H1 (cell line): ENCODE measurements at regions not wholly inside any gene's neighbourhood (a gene's known extent, or its start where the extent isn't known, plus 50 kb on each side); places are given as distances from the start of the nearest gene placed in this dataset.

ENCODE experiments used
- CTCF ChIA-PET: fragments of 300-600 bp; sonication (Branson Sonifier 250); formaldehyde crosslinking; loops from one replicate; lab custom pipeline; 2021; ENCODE audit not compliant: partially characterized antibody; lab: Charles Lee
- POLR2A ChIA-PET: fragments of 300-600 bp; sonication (Branson Sonifier 250); formaldehyde crosslinking; loops from one replicate; lab custom pipeline; 2021; ENCODE audit warnings: inconsistent platforms; ENCODE audit not compliant: partially characterized antibody; lab: Charles Lee
- DNase-seq, 2 experiments: peaks; one replicate each; pipeline versions ENCODE4 v3.0.0 to v3.0.0-alpha.2; 2010 to 2022; ENCODE audit warnings: low spot score in 2 of 2, low read depth in 1 of 2, mixed read lengths in 1 of 2
- FAIRE-seq: peaks from 2 replicates; lab custom pipeline; 2011; peaks lifted over from hg19 to GRCh38; lab: Jason Lieb, UNC
- H2AFZ ChIP-seq: 2 replicates; pipeline ENCODE4 v1.8.1; 2012; ENCODE audit warnings: low read length, inconsistent platforms
- H2AK5ac ChIP-seq: 2 replicates; pipeline ENCODE4 v1.6.1; 2013; ENCODE audit warnings: low read depth, low read length
- H2BK120ac ChIP-seq: replicated peaks from 2 replicates; pipeline ENCODE3; 2013; ENCODE audit warnings: low read depth, low read length, inconsistent platforms
- H2BK12ac ChIP-seq: 2 replicates; pipeline ENCODE4 v1.6.1; 2013; ENCODE audit warnings: low read depth, low read length
- H2BK15ac ChIP-seq: 2 replicates; pipeline ENCODE4 v1.6.1; 2013; ENCODE audit warnings: low read length
- H2BK20ac ChIP-seq: 2 replicates; pipeline ENCODE4 v1.6.1; 2013; ENCODE audit warnings: low read length
- H2BK5ac ChIP-seq: 2 replicates; pipeline ENCODE4 v1.6.1; 2013; ENCODE audit warnings: low read depth, low read length
- H3K14ac ChIP-seq: 2 replicates; pipeline ENCODE4 v1.6.1; 2013; ENCODE audit warnings: inconsistent platforms; ENCODE audit not compliant: insufficient read length
- H3K18ac ChIP-seq: 2 replicates; pipeline ENCODE4 v1.6.1; 2013; ENCODE audit warnings: low read length; ENCODE audit errors: extremely low read depth
- H3K23ac ChIP-seq: 2 replicates; pipeline ENCODE4 v1.6.1; 2013; ENCODE audit warnings: inconsistent platforms; ENCODE audit not compliant: insufficient read length
- H3K23me2 ChIP-seq: 2 replicates; pipeline ENCODE4 v1.6.1; 2013; ENCODE audit warnings: low read depth, low read length
- H3K27ac ChIP-seq: 2 replicates; pipeline ENCODE4 v1.6.1; 2011; ENCODE audit warnings: low read depth, low read length, inconsistent platforms
- H3K27me3 ChIP-seq, 4 experiments: replicated peaks in 1 of 4; 1 replicate in 1 of 4; 2 replicates in 3 of 4; pipeline versions ENCODE4 v1.6.1 to v1.8.1; 2011 to 2013; ENCODE audit warnings: low read length in 3 of 4, mild to moderate bottlenecking in 3 of 4, inconsistent platforms in 2 of 4, mixed read lengths in 2 of 4, moderate library complexity in 1 of 4; ENCODE audit not compliant: control insufficient read depth in 3 of 4, insufficient read depth in 3 of 4; ENCODE audit errors: extremely low read depth in 1 of 4
- H3K36me3 ChIP-seq, 4 experiments: 2 replicates each; pipeline versions ENCODE4 v1.6.1 to v1.8.1; 2011 to 2013; ENCODE audit warnings: mild to moderate bottlenecking in 4 of 4, low read length in 3 of 4, moderate library complexity in 2 of 4, control low read depth in 1 of 4, inconsistent platforms in 1 of 4; ENCODE audit not compliant: insufficient read depth in 4 of 4, control insufficient read depth in 2 of 4
- H3K4ac ChIP-seq: replicated peaks from 2 replicates; pipeline ENCODE3; 2013; ENCODE audit warnings: low read length, low read depth, mixed read lengths, inconsistent platforms; ENCODE audit not compliant: insufficient read length
- H3K4me1 ChIP-seq, 4 experiments: replicated peaks in 1 of 4; 1 replicate in 1 of 4; 2 replicates in 3 of 4; pipeline versions ENCODE4 v1.6.1 to v1.8.1; 2011 to 2013; ENCODE audit warnings: low read length in 3 of 4, inconsistent platforms in 2 of 4, mixed read lengths in 1 of 4; ENCODE audit not compliant: insufficient read depth in 4 of 4, control insufficient read depth in 3 of 4
- H3K4me2 ChIP-seq, 2 experiments: 2 replicates each; pipeline versions ENCODE4 v1.6.1 to v1.8.1; 2011 to 2013; ENCODE audit warnings: low read depth in 2 of 2, low read length in 2 of 2, control low read depth in 1 of 2, inconsistent platforms in 1 of 2, mild to moderate bottlenecking in 1 of 2; ENCODE audit not compliant: insufficient read depth in 1 of 2
- H3K4me3 ChIP-seq, 4 experiments: fragments of 200-600, 300-600 bp in 1 of 4; sonication (generic), shearing (Covaris generic), sonication (Bioruptor Twin) in 1 of 4; 2 replicates each; pipeline versions ENCODE4 v1.5.1 to v1.8.1; 2011 to 2016; ENCODE audit warnings: low read length in 4 of 4, low read depth in 3 of 4, control low read depth in 2 of 4, inconsistent platforms in 2 of 4, mild to moderate bottlenecking in 2 of 4, mixed read lengths in 1 of 4, moderate library complexity in 1 of 4; ENCODE audit not compliant: insufficient read depth in 2 of 4; ENCODE audit errors: extremely low read depth in 1 of 4
- H3K56ac ChIP-seq: replicated peaks from 2 replicates; pipeline ENCODE3; 2013; ENCODE audit warnings: low read depth, mild to moderate bottlenecking, mixed read lengths, low read length, inconsistent platforms; ENCODE audit not compliant: insufficient read length
- H3K79me1 ChIP-seq: 2 replicates; pipeline ENCODE4 v1.6.1; 2013; ENCODE audit warnings: low read depth, low read length, control low read depth
- H3K79me2 ChIP-seq, 2 experiments: 2 replicates each; pipeline versions ENCODE4 v1.6.1 to v1.8.1; 2012 to 2013; ENCODE audit warnings: low read length in 2 of 2, mild to moderate bottlenecking in 2 of 2, inconsistent platforms in 1 of 2; ENCODE audit not compliant: insufficient read depth in 2 of 2, control insufficient read depth in 1 of 2
- H3K9ac ChIP-seq, 4 experiments: replicated peaks in 1 of 4; 1 replicate in 1 of 4; 2 replicates in 3 of 4; pipeline versions ENCODE4 v1.6.1 to v1.8.1; 2011 to 2013; ENCODE audit warnings: low read depth in 3 of 4, low read length in 3 of 4, control low read depth in 2 of 4, mild to moderate bottlenecking in 2 of 4, moderate library complexity in 2 of 4, inconsistent platforms in 1 of 4; ENCODE audit errors: extremely low read depth in 1 of 4
- H3K9me3 ChIP-seq, 2 experiments: 2 replicates each; pipeline versions ENCODE4 v1.6.1 to v1.8.1; 2012 to 2013; ENCODE audit warnings: mild to moderate bottlenecking in 2 of 2, moderate library complexity in 2 of 2, control low read depth in 1 of 2, inconsistent platforms in 1 of 2, low read depth in 1 of 2, low read length in 1 of 2, mixed read lengths in 1 of 2; ENCODE audit not compliant: insufficient read depth in 2 of 2
- H4K20me1 ChIP-seq, 2 experiments: replicated peaks in 1 of 2; 2 replicates each; pipeline versions ENCODE3 to v1.8.1; 2011 to 2013; ENCODE audit warnings: inconsistent platforms in 2 of 2, low read length in 2 of 2, mild to moderate bottlenecking in 1 of 2; ENCODE audit not compliant: insufficient read depth in 2 of 2, control insufficient read depth in 1 of 2
- H4K5ac ChIP-seq: 2 replicates; pipeline ENCODE4 v1.6.1; 2013; ENCODE audit warnings: low read length, low read depth, mixed read lengths, inconsistent platforms; ENCODE audit not compliant: insufficient read length
- H4K8ac ChIP-seq: 2 replicates; pipeline ENCODE4 v1.8.0; 2013; ENCODE audit warnings: mild to moderate bottlenecking, moderate library complexity, low read length, inconsistent platforms; ENCODE audit not compliant: insufficient read depth; ENCODE audit errors: extremely low read depth
- H4K91ac ChIP-seq: replicated peaks from 2 replicates; pipeline ENCODE3; 2013; ENCODE audit warnings: low read length, mixed read lengths, inconsistent platforms; ENCODE audit not compliant: insufficient read length
- ATF2 ChIP-seq: IDR thresholded peaks from 2 replicates; pipeline ENCODE4 v1.6.1; 2012; ENCODE audit warnings: low read length, inconsistent platforms
- ATF3 ChIP-seq: IDR thresholded peaks from 2 replicates; pipeline ENCODE4 v1.6.1; 2011; ENCODE audit warnings: low read depth, mild to moderate bottlenecking, low read length; ENCODE audit not compliant: insufficient read depth
- BACH1 ChIP-seq: IDR thresholded peaks from 2 replicates; pipeline ENCODE4 v1.6.1; 2012; ENCODE audit warnings: low read length, improper control_type of control experiment
- CEBPB ChIP-seq: IDR thresholded peaks from 2 replicates; pipeline ENCODE4 v1.6.1; 2012; ENCODE audit warnings: low read depth, low read length
- CREB1 ChIP-seq: IDR thresholded peaks from 2 replicates; pipeline ENCODE4 v1.6.1; 2012; ENCODE audit warnings: inconsistent platforms
- CTBP2 ChIP-seq: IDR thresholded peaks from 2 replicates; pipeline ENCODE4 v1.7.0; 2011; ENCODE audit warnings: borderline replicate concordance, mild to moderate bottlenecking, moderate library complexity, mixed read lengths, low read length; ENCODE audit not compliant: insufficient read depth, insufficient read length
- FOSL1 ChIP-seq: IDR thresholded peaks from 2 replicates; pipeline ENCODE4 v1.6.1; 2011; ENCODE audit warnings: mild to moderate bottlenecking, low read depth, low read length, moderate library complexity; ENCODE audit not compliant: insufficient read depth
- JUND ChIP-seq: IDR thresholded peaks from 2 replicates; pipeline ENCODE4 v1.6.1; 2011; ENCODE audit warnings: mild to moderate bottlenecking, improper control_type of control experiment, low read length
- KDM1A ChIP-seq: fragments of 200-600, 300-600 bp; sonication (generic); IDR thresholded peaks from 2 replicates; pipeline ENCODE4 v1.7.1; 2016; ENCODE audit warnings: mild to moderate bottlenecking, low read length, borderline replicate concordance
- KDM4A ChIP-seq: IDR thresholded peaks from one replicate; pipeline ENCODE4 v1.7.1; 2012; ENCODE audit warnings: low read depth, mild to moderate bottlenecking, moderate library complexity, low read length, inconsistent platforms; ENCODE audit not compliant: severe bottlenecking
- PHF8 ChIP-seq: fragments of 200-600 bp; sonication (generic); conservative IDR thresholded peaks from 2 replicates; pipeline ENCODE4 v1.7.1; 2012; ENCODE audit warnings: low read depth, mild to moderate bottlenecking, inconsistent platforms, low read length, moderate library complexity
- SIRT6 ChIP-seq: IDR thresholded peaks from one replicate; pipeline ENCODE4 v1.7.1; 2012; ENCODE audit warnings: low read length, inconsistent platforms
- SP4 ChIP-seq: IDR thresholded peaks from 2 replicates; pipeline ENCODE4 v1.6.1; 2012; ENCODE audit warnings: low read length, inconsistent platforms
- SRF ChIP-seq: IDR thresholded peaks from 2 replicates; pipeline ENCODE4 v1.6.1; 2011; ENCODE audit warnings: mild to moderate bottlenecking, low read depth, low read length, moderate library complexity
- WGBS, 2 experiments: shearing (Covaris generic) in 1 of 2; methylation state at CpG; one replicate each; pipeline versions ENCODE4 v1.1.6 to v1.1.7; 2013 to 2015; ENCODE audit warnings: low lambda C conversion rate in 2 of 2, mixed read lengths in 2 of 2, inconsistent platforms in 1 of 2, low coverage in 1 of 2, missing lambda C conversion rate in 1 of 2; ENCODE audit not compliant: insufficient replicate concordance in 2 of 2, insufficient coverage in 1 of 2, insufficient read length in 1 of 2; ENCODE audit errors: extremely low coverage in 1 of 2, missing lambda C conversion rate in 1 of 2; 5-methylcytosine and 5-hydroxymethylcytosine counted together

- WGBS, 2 experiments, result 91% methylated on average over 4 of the region's 4 CpGs; no CpG with 5 or more reads in 1 of the 2 experiments
- H2BK12ac ChIP-seq, result no peak overlapping the region
- no peaks in the 10 kb centered on the region for H3K79me2 ChIP-seq
- ChIA-PET CTCF (interaction anchor here (1.4 to 1.5 kb wide), 3 partner anchors 10 to 39 kb away, joined by 3 to 6 read pairs (median 5); no protein-coding TSS in a partner anchor), POLR2A (no interaction called here)
- no peaks in the 10 kb centered on the region for H3K4me1 ChIP-seq
- H3K56ac ChIP-seq, result no peak overlapping the region
- no peak overlapping the region for H3K23ac ChIP-seq
- H3K14ac ChIP-seq, result no peak overlapping the region
- no peak overlapping the region for H3K4me2 ChIP-seq
- DNase-seq, result no peak
- H4K91ac ChIP-seq, result no peak overlapping the region
- no peak overlapping the region for H2BK120ac ChIP-seq
- no peak overlapping the region for H4K8ac ChIP-seq
- H2BK20ac ChIP-seq, result no peak overlapping the region
- no peaks in the 10 kb centered on the region for H3K36me3 ChIP-seq
- H3K79me1 ChIP-seq, result no peaks in the 10 kb centered on the region
- no peak overlapping the region for H3K4ac ChIP-seq
- no peaks in the 10 kb centered on the region for H3K27me3 ChIP-seq
- no peak overlapping the region for H2AK5ac ChIP-seq
- H3K9ac ChIP-seq, result no peak overlapping the region
- no peak overlapping the region for H3K4me3 ChIP-seq
- FAIRE-seq, result no peak
- no peaks in the 10 kb centered on the region for H4K20me1 ChIP-seq
- no peak overlapping the region for H3K18ac ChIP-seq
- no peak overlapping the region for H4K5ac ChIP-seq
- H3K23me2 ChIP-seq, result no peaks in the 10 kb centered on the region
- H3K27ac ChIP-seq, result no peak overlapping the region
- H3K9me3 ChIP-seq, result no peaks in the 10 kb centered on the region
- H2BK15ac ChIP-seq, result no peak overlapping the region
- no peak overlapping the region for H2AFZ ChIP-seq
- no peak overlapping the region for H2BK5ac ChIP-seq
- TF ChIP-seq CEBPB, result no peak
- TF ChIP-seq KDM1A, result no peak
- no peak for TF ChIP-seq CREB1
- no peak for TF ChIP-seq JUND
- TF ChIP-seq KDM4A, result no peak
- TF ChIP-seq SRF, result no peak
- TF ChIP-seq ATF3, result no peak
- no peak for TF ChIP-seq SIRT6
- no peak for TF ChIP-seq FOSL1
- TF ChIP-seq SP4, result no peak
- TF ChIP-seq BACH1, result no peak
- no peak for TF ChIP-seq PHF8
- no peak for TF ChIP-seq CTBP2
- no peak for TF ChIP-seq ATF2
Measured at GRCh38 chr6:151699719-151700118, 107.8 kb upstream of the ESR1 start.
